IgD-negative memory B cell (primary cell): ENCODE measurements at regions not wholly inside any gene's neighbourhood (a gene's known extent, or its start where the extent isn't known, plus 50 kb on each side); places are given as distances from the start of the nearest gene placed in this dataset.
A peak's percentile ranks its signal among the peaks of the same experiment; 100 is the strongest.

Source experiments
- H3K27ac Mint-ChIP-seq, 3 donors: one replicate each; pipeline ENCODE4 v1.8.0; 2020 to 2022; ENCODE audit warnings: mild to moderate bottlenecking in 3 of 3, mixed read lengths in 3 of 3, moderate library complexity in 1 of 3
- H3K27me3 Mint-ChIP-seq: one replicate; pipeline ENCODE4 v1.8.0; 2021; ENCODE audit warnings: mixed read lengths
- H3K36me3 Mint-ChIP-seq: one replicate; pipeline ENCODE4 v1.8.0; 2020; ENCODE audit warnings: mild to moderate bottlenecking, mixed read lengths
- H3K4me1 Mint-ChIP-seq, 3 donors: one replicate each; pipeline ENCODE4 v1.8.0; 2020 to 2022; ENCODE audit warnings: mixed read lengths in 3 of 3, mild to moderate bottlenecking in 1 of 3
- H3K4me3 Mint-ChIP-seq, 4 donors: one replicate each; pipeline ENCODE4 v1.8.0; 2020 to 2022; ENCODE audit warnings: mild to moderate bottlenecking in 4 of 4, mixed read lengths in 4 of 4, moderate library complexity in 3 of 4
- H3K9me3 Mint-ChIP-seq, 3 donors: one replicate each; pipeline ENCODE4 v1.8.0; 2020 to 2021; ENCODE audit warnings: mixed read lengths in 3 of 3, mild to moderate bottlenecking in 1 of 3

DNA sequence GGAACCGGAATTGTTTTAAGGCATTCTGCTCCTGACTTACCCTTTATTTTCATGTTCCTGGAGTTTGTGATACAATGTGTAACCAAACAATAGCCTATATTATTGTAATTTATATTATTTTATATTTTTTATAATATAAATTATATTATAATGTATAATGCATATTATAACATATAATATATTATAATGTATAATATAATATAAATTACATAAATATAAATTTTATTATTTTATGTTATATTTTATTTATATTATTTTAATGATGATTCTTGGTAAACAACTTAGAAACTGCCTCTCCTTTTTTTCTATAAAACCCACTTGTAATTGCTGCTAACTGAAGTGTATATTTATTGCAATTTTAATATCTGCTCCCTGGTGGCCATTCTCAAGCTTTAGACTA lies 629.1 kb downstream of the MMUT start:
- Mint-ChIP-seq H3K9me3 (no peaks in the 10 kb centered on the region), H3K36me3 (no peaks in the 10 kb centered on the region), H3K27me3 (no peaks in the 10 kb centered on the region), H3K27ac (peak overlapping the region in 1 of 3 donors; percentile 25), H3K4me3 (no peak overlapping the region), H3K4me1 (no peaks in the 10 kb centered on the region)

DNA sequence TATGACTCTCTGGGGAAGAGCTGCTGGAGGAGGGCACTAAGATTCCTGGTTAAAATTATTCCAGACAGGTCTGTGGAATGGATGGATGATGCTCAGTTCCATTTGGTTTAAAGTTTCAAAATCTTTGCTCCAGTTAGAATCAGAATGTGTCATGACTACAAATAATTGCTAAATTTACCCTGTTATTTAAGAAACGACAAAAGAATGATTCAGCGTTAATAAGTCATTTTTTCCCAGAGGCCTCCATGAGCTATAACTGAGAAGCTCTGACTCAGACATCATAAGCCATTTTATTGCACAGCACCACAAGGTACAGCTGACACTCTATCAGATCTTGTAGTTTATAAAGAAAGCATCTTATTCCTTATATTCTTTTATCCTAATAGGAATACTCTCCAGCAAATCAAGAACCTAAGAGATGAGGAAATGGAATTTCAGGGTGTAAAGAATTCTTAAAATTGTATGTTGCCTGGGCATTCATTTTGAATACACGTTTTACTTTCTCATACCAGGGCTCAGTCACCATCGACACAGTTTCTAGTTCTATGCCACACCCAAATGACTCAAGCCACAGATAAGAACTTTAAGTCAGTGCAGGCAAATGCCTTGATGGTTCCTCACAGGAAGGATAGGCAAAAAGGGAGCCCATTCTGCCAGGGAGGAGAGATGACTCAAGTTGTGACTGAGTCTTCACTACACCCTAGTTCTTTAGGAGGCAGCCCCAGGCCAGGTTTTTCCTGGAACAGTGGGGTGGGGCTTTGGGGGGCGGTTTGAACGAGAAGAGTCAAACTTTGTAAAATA lies 636.0 kb downstream of the MMUT start:
- Mint-ChIP-seq H3K4me3 (no peak overlapping the region), H3K9me3 (peaks cover 0 to 12% (median 0%) of the 10 kb centered on the region in 3 donors), H3K36me3 (no peaks in the 10 kb centered on the region), H3K27me3 (no peaks in the 10 kb centered on the region), H3K4me1 (no peaks in the 10 kb centered on the region), H3K27ac (no peak overlapping the region)

DNA sequence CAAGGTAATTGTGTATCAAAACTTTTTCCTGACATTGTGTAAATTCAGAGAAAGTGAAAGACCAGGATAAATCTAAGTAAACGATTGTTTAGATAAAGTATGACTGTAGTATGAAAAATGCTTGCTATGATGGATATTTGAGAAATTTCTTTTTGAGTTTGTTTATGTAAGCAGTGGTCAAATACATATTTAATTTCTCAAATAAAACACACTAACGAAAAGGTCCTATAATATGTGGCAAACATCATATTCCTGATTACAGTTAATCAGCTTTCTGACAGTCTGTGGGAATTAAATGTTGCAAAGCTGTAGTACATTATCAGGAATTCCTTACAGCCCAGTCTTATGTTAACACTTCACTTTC lies 636.9 kb downstream of the MMUT start:
- peaks cover 1% of the 10 kb centered on the region for H3K36me3 Mint-ChIP-seq
- no peaks in the 10 kb centered on the region for H3K4me1 Mint-ChIP-seq
- peaks cover 0 to 12% (median 2%) of the 10 kb centered on the region in 3 donors for H3K9me3 Mint-ChIP-seq
- H3K4me3 Mint-ChIP-seq, result no peak overlapping the region
- H3K27me3 Mint-ChIP-seq, result no peaks in the 10 kb centered on the region
- no peak overlapping the region for H3K27ac Mint-ChIP-seq

DNA sequence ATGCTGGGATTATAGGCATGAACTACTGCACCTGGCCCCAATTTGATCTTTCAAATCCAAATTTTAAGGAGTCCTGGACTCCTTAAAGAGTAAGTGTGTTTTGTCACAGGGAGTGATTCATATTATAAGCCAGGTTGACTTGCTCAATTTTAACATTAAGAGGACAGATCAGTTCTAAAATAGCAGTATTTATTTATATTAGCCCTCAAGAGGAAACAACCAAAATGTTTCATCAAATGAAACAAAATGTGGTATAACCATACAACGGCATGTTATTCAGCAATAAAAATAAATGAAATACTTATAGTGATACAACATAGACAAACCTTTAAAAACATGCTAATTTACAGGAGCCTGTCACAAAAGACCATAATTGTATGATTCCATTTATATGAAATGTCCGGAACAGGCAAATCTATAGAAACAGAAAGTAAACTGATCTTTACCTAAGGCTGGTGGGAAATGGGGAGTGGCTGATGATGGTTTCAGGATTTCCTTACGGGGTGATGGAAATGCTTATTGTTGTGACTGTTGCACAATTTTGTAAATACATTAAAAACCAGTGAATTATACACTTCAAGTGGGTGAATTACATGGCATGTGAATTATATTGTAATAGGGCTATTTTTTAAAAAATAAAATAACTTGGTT lies 637.4 kb downstream of the MMUT start:
- Mint-ChIP-seq H3K9me3 (peaks cover 0 to 12% (median 2%) of the 10 kb centered on the region in 3 donors), H3K27me3 (no peaks in the 10 kb centered on the region), H3K27ac (no peak overlapping the region), H3K36me3 (peaks cover 1% of the 10 kb centered on the region), H3K4me3 (no peak overlapping the region), H3K4me1 (no peaks in the 10 kb centered on the region)

DNA sequence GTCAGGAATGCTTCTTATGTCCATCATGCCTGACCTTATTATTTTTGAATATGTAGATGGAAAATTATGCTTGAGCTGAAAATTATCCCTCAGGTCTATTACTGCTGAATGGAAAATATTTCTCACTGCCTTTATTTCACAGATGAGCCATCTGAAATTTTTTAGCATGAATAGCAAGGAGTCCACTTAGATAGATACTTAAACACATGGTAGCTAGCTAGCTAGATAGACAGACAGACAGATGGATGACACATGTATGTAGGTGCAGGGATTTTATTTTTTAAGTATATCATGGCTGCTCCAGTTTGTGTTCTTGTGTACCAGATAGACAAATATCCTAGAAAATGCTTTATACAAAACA lies 645.0 kb downstream of the MMUT start:
- Mint-ChIP-seq H3K9me3 (peaks cover 0 to 10% (median 4%) of the 10 kb centered on the region in 3 donors), H3K4me1 (no peaks in the 10 kb centered on the region), H3K4me3 (no peak overlapping the region), H3K27ac (no peak overlapping the region), H3K36me3 (peaks cover 1% of the 10 kb centered on the region), H3K27me3 (no peaks in the 10 kb centered on the region)

DNA sequence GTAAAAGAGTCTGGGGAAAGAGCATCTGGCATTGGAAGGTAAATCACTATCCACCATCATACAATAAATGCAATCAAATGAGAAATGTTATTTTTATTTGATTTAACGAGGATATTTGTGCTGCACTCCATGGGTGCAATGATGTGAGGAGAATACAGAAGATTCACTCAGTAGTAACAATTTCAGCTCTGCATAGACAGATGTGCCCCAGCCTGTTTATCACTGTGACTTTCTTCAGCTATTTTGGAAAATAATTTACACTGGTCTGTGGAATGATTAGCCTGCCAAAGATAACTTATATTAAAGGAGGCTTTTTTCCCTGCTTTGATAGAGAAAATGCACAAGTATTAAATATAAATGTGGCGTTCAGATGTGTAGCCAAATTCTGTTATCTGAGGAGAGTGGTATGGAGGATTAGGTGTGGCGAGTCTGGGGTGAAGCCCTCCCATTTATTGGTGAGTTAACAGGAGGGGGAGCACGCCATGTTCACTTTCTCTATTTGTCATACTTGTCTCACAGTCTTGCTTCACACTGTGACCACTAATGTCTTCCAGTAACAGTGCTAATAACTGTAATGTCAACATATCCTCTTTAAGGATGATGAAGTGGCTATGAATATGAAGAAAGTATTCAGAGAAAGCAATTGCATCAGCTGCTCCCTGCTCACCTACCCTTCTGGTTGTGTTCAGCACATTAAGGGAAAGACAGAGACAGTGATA lies 645.6 kb downstream of the MMUT start:
- Mint-ChIP-seq H3K27me3 (no peaks in the 10 kb centered on the region), H3K4me1 (no peaks in the 10 kb centered on the region), H3K9me3 (peaks cover 0 to 5% (median 4%) of the 10 kb centered on the region in 3 donors), H3K27ac (no peak overlapping the region), H3K4me3 (no peak overlapping the region), H3K36me3 (peaks cover 1% of the 10 kb centered on the region)

DNA sequence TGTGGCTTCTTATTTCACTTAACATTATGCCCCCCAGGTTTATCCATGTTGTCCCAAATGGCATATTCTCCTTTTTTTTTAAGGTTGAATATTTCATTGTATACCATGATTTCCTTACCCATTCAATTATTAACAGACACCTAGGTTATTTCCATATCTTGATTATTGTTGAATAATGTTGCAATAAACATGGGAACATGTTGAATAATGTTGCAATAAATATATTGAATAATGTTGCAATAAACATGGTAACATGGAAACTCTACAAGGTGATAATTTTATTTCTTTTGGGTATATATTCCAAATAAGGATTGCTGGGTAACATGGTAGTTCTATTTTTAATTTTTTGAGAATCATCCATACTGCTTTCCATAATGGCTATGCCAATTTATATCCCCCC lies 648.1 kb downstream of the MMUT start:
- H3K9me3 Mint-ChIP-seq, result peaks cover 0 to 5% (median 2%) of the 10 kb centered on the region in 3 donors

DNA sequence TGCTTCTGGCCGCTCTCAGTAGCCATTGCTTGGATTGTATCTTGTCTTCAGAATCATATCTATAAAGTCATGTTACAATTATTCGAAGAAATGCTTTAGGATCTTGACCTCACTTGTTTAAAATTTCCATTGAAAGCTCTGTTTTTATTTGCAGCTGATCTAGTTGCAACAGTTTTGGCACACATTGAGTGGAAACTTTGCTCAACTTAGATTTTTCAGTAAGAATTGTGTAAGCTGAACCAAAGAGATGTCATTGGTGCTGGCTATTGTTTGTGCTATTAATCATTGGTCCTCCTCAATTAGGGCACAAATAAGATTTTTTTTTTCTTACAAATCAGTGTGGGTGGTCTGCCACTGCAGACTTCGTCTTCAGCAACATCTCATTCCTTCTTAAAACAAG lies 649.2 kb downstream of the MMUT start:
- Mint-ChIP-seq H3K36me3 (no peaks in the 10 kb centered on the region), H3K27ac (no peak overlapping the region), H3K9me3 (peaks cover 0 to 2% (median 0%) of the 10 kb centered on the region in 3 donors), H3K27me3 (no peaks in the 10 kb centered on the region), H3K4me3 (no peak overlapping the region), H3K4me1 (no peaks in the 10 kb centered on the region)

More for the DNA sequence above, 648.1 kb downstream of the MMUT start:
- H3K4me3 Mint-ChIP-seq, result no peak overlapping the region
- H3K4me1 Mint-ChIP-seq, result no peaks in the 10 kb centered on the region
- H3K27me3 Mint-ChIP-seq, result no peaks in the 10 kb centered on the region
- no peaks in the 10 kb centered on the region for H3K36me3 Mint-ChIP-seq
- H3K27ac Mint-ChIP-seq, result no peak overlapping the region

DNA sequence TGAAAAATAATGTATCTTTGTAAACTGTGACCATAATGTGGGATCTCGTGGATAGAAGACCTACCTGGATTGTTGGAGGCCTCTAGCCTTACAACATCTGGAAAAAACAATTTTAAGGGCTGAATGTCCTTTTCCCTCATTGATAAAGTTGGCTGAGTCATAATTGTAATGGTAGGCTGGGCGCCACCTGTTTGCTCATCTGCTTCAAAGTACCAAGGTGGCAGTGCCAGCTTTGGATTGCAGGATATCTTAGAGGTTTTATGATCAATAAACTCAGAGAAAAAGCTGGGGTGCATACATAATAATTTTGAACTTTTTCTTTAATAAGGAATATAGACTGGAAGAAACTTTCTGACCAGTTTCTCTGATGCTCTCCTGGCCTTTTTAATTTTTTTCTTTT lies 653.4 kb downstream of the MMUT start:
- H3K27me3 Mint-ChIP-seq, result no peaks in the 10 kb centered on the region
- no peaks in the 10 kb centered on the region for H3K4me1 Mint-ChIP-seq
- no peak overlapping the region for H3K4me3 Mint-ChIP-seq
- H3K27ac Mint-ChIP-seq, result no peak overlapping the region
- H3K36me3 Mint-ChIP-seq, result no peaks in the 10 kb centered on the region
- peaks cover 0 to 2% (median 0%) of the 10 kb centered on the region in 3 donors for H3K9me3 Mint-ChIP-seq

DNA sequence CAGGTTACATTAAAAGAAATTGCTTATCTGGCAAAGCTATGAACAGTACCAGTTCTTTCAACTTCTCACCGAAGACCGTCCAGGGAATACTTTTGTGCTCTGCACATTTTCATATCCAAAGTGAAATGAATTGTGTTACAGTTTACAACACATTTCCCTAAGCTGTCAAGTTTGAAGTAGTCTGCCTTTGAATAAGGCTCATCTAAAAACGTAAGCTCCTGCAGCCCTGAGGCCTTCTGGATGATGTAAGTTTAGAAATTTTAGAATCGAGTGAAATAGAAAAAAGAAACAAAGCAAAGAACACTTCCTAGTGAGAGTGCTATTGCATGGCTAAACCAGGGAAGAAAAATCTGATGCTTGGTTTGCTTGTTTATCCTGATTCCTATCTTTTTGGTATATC lies 653.8 kb downstream of the MMUT start:
- Mint-ChIP-seq H3K4me1 (no peaks in the 10 kb centered on the region), H3K4me3 (no peak overlapping the region), H3K9me3 (peaks cover 0 to 2% (median 0%) of the 10 kb centered on the region in 3 donors), H3K36me3 (no peaks in the 10 kb centered on the region), H3K27me3 (no peaks in the 10 kb centered on the region), H3K27ac (no peak overlapping the region)

DNA sequence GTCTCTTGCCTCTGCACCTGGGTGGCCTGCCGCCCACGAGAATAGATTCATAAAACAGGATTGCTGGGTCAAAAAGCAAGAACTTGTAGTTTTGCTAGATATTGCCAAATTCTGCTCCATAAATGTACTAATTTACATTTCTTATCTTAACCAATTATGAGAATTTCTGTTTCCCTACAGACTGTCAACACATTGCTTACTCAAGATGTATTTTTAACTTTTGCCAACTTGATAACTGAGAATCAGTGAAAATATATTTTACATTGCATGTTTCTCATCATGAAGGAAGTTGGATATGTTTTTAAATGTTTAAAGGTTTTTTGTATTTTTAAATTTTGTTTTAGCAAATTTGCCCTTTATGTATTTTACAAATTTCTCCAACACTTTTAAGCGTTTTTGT lies 664.8 kb downstream of the MMUT start:
- Mint-ChIP-seq H3K27ac (no peak overlapping the region), H3K9me3 (peaks cover 0 to 3% (median 2%) of the 10 kb centered on the region in 3 donors), H3K4me1 (no peaks in the 10 kb centered on the region), H3K4me3 (no peak overlapping the region), H3K36me3 (no peaks in the 10 kb centered on the region), H3K27me3 (no peaks in the 10 kb centered on the region)

DNA sequence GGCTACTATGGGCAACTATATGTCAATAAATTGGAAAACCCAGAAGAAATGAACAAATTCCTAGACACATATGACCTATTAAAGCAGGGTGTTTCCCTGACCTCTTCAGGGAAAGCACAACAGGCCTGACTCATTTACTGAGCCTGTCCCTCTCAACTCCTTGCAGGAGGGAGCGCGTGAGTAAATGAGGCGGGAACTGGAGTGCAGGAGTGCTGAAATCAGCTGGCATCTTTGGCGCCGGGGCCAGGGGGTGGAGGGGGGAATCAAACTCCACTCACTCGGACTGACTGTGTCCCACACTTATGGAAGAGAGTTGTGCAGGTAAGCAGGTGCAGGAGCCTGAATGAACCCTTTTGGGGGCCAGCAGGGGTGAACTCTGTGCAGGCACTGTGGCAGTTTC lies 671.2 kb upstream of the PTCHD4 start:
- no peaks in the 10 kb centered on the region for H3K36me3 Mint-ChIP-seq
- H3K9me3 Mint-ChIP-seq, result peaks cover 1 to 19% (median 8%) of the 10 kb centered on the region in 3 donors
- no peaks in the 10 kb centered on the region for H3K27me3 Mint-ChIP-seq
- no peak overlapping the region for H3K4me3 Mint-ChIP-seq
- no peak overlapping the region for H3K27ac Mint-ChIP-seq
- no peaks in the 10 kb centered on the region for H3K4me1 Mint-ChIP-seq

DNA sequence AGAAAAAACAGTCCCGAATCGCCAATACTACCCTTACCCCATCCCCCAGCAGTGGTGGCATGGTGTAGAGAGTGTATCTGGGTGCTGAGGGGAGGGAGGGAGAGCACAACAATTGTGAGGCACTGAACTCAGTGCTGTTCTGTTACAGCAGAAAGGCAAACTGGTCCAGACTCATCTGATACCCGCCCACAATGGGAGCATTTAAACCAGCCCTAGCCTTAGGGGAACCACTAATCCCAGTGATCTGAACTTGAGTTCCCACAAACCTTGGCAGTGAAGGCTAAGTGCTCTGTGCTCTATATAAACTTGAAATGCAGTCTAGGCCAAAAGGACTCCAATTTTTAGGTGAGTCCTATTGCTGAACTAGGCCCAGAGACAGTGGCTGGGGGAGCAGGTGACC lies 666.4 kb upstream of the PTCHD4 start:
- Mint-ChIP-seq H3K4me3 (peak overlapping the region in 1 of 4 donors; percentile 26), H3K4me1 (no peaks in the 10 kb centered on the region), H3K36me3 (no peaks in the 10 kb centered on the region), H3K27me3 (no peaks in the 10 kb centered on the region), H3K9me3 (peaks cover 2 to 5% (median 5%) of the 10 kb centered on the region in 3 donors), H3K27ac (no peak overlapping the region)

DNA sequence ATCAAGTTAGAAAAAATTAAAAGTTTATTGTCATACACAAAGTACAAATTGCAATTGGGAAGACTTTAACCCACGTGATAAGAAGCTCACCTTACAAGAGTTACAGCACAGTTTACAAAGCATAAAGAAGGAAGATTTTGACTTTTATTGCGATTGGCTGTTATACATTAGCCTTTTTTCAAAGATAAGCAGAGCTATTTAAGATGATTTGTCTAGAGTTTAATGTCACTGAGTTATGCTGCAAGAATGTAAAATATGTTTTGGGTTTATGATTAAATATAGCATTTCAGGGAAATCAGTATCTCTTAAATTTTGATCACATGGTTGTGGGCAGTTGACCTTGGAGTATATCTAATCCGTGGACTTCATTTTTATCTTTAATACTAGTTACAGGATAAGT lies 664.2 kb upstream of the PTCHD4 start:
- Mint-ChIP-seq H3K36me3 (no peaks in the 10 kb centered on the region), H3K4me1 (no peaks in the 10 kb centered on the region), H3K9me3 (peaks cover 2 to 5% (median 4%) of the 10 kb centered on the region in 3 donors), H3K27me3 (no peaks in the 10 kb centered on the region), H3K4me3 (no peak overlapping the region), H3K27ac (no peak overlapping the region)

DNA sequence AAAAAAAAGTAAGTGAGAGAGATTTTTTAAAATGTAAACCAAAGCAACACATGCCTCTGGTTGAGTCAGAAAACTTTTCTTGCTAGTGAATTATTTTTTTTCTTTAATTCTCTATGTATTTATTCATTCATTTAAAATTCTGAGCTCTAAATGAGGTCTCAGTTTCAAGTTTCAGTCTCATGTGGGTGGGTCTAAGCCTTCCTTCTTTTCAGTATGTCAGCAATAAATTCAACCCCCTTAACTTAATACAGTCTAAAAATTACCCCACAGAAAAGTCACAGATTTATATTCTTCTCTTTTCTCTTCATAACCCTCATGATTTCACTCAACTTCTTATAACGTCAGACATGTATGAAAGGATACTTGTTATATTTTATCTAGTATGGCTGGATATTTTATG lies 663.3 kb upstream of the PTCHD4 start:
- no peak overlapping the region for H3K27ac Mint-ChIP-seq
- no peaks in the 10 kb centered on the region for H3K4me1 Mint-ChIP-seq
- H3K9me3 Mint-ChIP-seq, result peaks cover 2 to 4% (median 3%) of the 10 kb centered on the region in 3 donors
- no peaks in the 10 kb centered on the region for H3K36me3 Mint-ChIP-seq
- no peaks in the 10 kb centered on the region for H3K27me3 Mint-ChIP-seq
- H3K4me3 Mint-ChIP-seq, result no peak overlapping the region
